ENCODE measurements at regions not wholly inside any gene's neighbourhood (a gene's known extent, or its start where the extent isn't known, plus 50 kb on each side); places are given as distances from the start of the nearest gene placed in this dataset.

- TF ChIP-seq, protein P1, sequence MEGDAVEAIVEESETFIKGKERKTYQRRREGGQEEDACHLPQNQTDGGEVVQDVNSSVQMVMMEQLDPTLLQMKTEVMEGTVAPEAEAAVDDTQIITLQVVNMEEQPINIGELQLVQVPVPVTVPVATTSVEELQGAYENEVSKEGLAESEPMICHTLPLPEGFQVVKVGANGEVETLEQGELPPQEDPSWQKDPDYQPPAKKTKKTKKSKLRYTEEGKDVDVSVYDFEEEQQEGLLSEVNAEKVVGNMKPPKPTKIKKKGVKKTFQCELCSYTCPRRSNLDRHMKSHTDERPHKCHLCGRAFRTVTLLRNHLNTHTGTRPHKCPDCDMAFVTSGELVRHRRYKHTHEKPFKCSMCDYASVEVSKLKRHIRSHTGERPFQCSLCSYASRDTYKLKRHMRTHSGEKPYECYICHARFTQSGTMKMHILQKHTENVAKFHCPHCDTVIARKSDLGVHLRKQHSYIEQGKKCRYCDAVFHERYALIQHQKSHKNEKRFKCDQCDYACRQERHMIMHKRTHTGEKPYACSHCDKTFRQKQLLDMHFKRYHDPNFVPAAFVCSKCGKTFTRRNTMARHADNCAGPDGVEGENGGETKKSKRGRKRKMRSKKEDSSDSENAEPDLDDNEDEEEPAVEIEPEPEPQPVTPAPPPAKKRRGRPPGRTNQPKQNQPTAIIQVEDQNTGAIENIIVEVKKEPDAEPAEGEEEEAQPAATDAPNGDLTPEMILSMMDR (conservative IDR thresholded peaks at IDR 0.05; ENCODE audit: low read depth, low read length) = no peak
- TF ChIP-seq CEBPB (IDR thresholded peaks at IDR 0.05; ENCODE audit: low read depth, low read length) = no peak
- TF ChIP-seq, protein P2, sequence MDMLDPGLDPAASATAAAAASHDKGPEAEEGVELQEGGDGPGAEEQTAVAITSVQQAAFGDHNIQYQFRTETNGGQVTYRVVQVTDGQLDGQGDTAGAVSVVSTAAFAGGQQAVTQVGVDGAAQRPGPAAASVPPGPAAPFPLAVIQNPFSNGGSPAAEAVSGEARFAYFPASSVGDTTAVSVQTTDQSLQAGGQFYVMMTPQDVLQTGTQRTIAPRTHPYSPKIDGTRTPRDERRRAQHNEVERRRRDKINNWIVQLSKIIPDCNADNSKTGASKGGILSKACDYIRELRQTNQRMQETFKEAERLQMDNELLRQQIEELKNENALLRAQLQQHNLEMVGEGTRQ (IDR thresholded peaks at IDR 0.05; ENCODE audit: low read depth, low read length) = no peak
- TF ChIP-seq POLR2A (IDR thresholded peaks at IDR 0.05; ENCODE audit: low read depth, low read length) = no peak
Measured at GRCh38 chr22:48855593-48856307, 971.9 kb downstream of the BRD1 start.

Measured in IMR-90 (cell line).